GM13977 (cell line): ENCODE measurements at regions not wholly inside any gene's neighbourhood (a gene's known extent, or its start where the extent isn't known, plus 50 kb on each side); places are given as distances from the start of the nearest gene placed in this dataset.

Experiments
- DNase-seq: peaks from one replicate; pipeline ENCODE4 v3.0.0; 2012; ENCODE audit warnings: low spot score
- CTCF ChIP-seq: IDR thresholded peaks from 2 replicates; pipeline ENCODE4 v1.5.1; 2012; ENCODE audit warnings: mild to moderate bottlenecking, control low read depth; ENCODE audit not compliant: insufficient read depth; ENCODE audit errors: extremely low read depth, missing control alignments
- in situ Hi-C: fragments of 300-500 bp; cut with MboI; formaldehyde crosslinking; loops from one replicate; pipeline ENCODE4 v1.12.0; 2022; ENCODE audit warnings: low sequenced_read_pairs, low pct_unique_long_range_greater_than_20kb, mixed read lengths, inconsistent platforms; ENCODE audit not compliant: unreplicated experiment

- no peak for TF ChIP-seq CTCF
- DNase-seq: no peak
- in situ Hi-C loops: no loop called here
Observed at GRCh38 chr15:25982736-25983135, 119.6 kb upstream of the ATP10A start.

GRCh38 chr15:25981114-25981513, 118.0 kb upstream of the ATP10A start:
- TF ChIP-seq CTCF: no peak
- no peak for DNase-seq
- in situ Hi-C loops: no loop called here

GRCh38 chr15:25972141-25972675, 109.1 kb upstream of the ATP10A start:
- in situ Hi-C loops: no loop called here
- no peak for DNase-seq
- TF ChIP-seq CTCF: no peak

GRCh38 chr15:25971053-25971452, 107.9 kb upstream of the ATP10A start:
- in situ Hi-C loops: no loop called here
- no peak for TF ChIP-seq CTCF
- DNase-seq: no peak

GRCh38 chr15:25969886-25970285, 106.8 kb upstream of the ATP10A start:
- DNase-seq: no peak
- in situ Hi-C loops: no loop called here
- TF ChIP-seq CTCF: no peak

- no peak for DNase-seq
- in situ Hi-C loops: no loop called here
- no peak for TF ChIP-seq CTCF
Observed at GRCh38 chr15:25967116-25967515, 104.0 kb upstream of the ATP10A start.

- DNase-seq: no peak
- in situ Hi-C loops: no loop called here
Observed at GRCh38 chr15:25965326-25965725, 102.2 kb upstream of the ATP10A start.

More at GRCh38 chr15:25965326-25965725, 102.2 kb upstream of the ATP10A start:
- TF ChIP-seq CTCF: no peak
